Calu3 (cell line): ENCODE measurements at regions not wholly inside any gene's neighbourhood (a gene's known extent, or its start where the extent isn't known, plus 50 kb on each side); places are given as distances from the start of the nearest gene placed in this dataset.
"Not testable (repeated sequence)": the region's sequence is repeated elsewhere in the genome, so short reads cannot be mapped to it uniquely, and the experiment has no call there.

Experiments used
- BruUV-seq: library from RNA; stranded (reverse); fragments of 400-500 nt; replicated peaks from 2 replicates; lab custom pipeline; 2021; lab: Mats Ljungman, UMichigan
- CTCF ChIA-PET: fragments of 300-600 bp; sonication (Branson Sonifier 250); formaldehyde crosslinking; loops from one replicate; lab custom pipeline; 2022; ENCODE audit warnings: antibody characterized with exemption; lab: Charles Lee
- DNase-seq: peaks from one replicate; pipeline ENCODE4 v3.0.0; 2022
- H3K27ac Mint-ChIP-seq: one replicate; pipeline ENCODE4 v1.8.0; 2022; ENCODE audit warnings: mixed read lengths; ENCODE audit not compliant: unreplicated experiment
- H3K27me3 Mint-ChIP-seq: one replicate; pipeline ENCODE4 v1.8.0; 2022; ENCODE audit warnings: mixed read lengths; ENCODE audit not compliant: unreplicated experiment
- H3K36me3 Mint-ChIP-seq: one replicate; pipeline ENCODE4 v1.8.0; 2022; ENCODE audit warnings: mild to moderate bottlenecking, moderate library complexity, mixed read lengths; ENCODE audit not compliant: insufficient read depth, unreplicated experiment
- H3K4me1 Mint-ChIP-seq: one replicate; pipeline ENCODE4 v1.8.0; 2022; ENCODE audit warnings: mild to moderate bottlenecking, low read depth, mixed read lengths; ENCODE audit not compliant: unreplicated experiment
- H3K4me3 Mint-ChIP-seq: one replicate; pipeline ENCODE4 v1.8.0; 2022; ENCODE audit warnings: mild to moderate bottlenecking, low read depth, moderate library complexity, mixed read lengths; ENCODE audit not compliant: unreplicated experiment
- H3K9me3 Mint-ChIP-seq: one replicate; pipeline ENCODE4 v1.8.0; 2022; ENCODE audit warnings: low read depth, mixed read lengths; ENCODE audit not compliant: unreplicated experiment
- CTCF ChIP-seq: fragments of 200-600 bp; IDR thresholded peaks from one replicate; pipeline ENCODE4 v1.8.0; 2022; ENCODE audit warnings: antibody characterized with exemption; ENCODE audit not compliant: unreplicated experiment
- intact Hi-C: fragments of 100-400 bp; cut with micrococcal nuclease; formaldehyde crosslinking; loops from one replicate; pipeline ENCODE4 v1.10.0; 2022; ENCODE audit not compliant: unreplicated experiment

GRCh38 chr10:123221418-123221817 is 67.2 kb downstream of the BUB3 start:
- no peaks in the 10 kb centered on the region for H3K4me1 Mint-ChIP-seq
- H3K36me3 Mint-ChIP-seq: no peaks in the 10 kb centered on the region
- H3K4me3 Mint-ChIP-seq: no peak overlapping the region
- H3K9me3 Mint-ChIP-seq: no peaks in the 10 kb centered on the region
- H3K27me3 Mint-ChIP-seq: no peaks in the 10 kb centered on the region
- intact Hi-C loops: no loop called here
- H3K27ac Mint-ChIP-seq: no peak overlapping the region
- no TSS peak for BruUV-seq
- TF ChIP-seq CTCF: no peak
- DNase-seq: no peak
- CTCF ChIA-PET: no interaction called here

- CTCF ChIA-PET: no interaction called here
These were observed 68.6 kb downstream of the BUB3 start for GRCh38 chr10:123222832-123223231.

GRCh38 chr10:123227706-123228105 is 73.5 kb downstream of the BUB3 start:
- Mint-ChIP-seq H3K27ac (no peak overlapping the region), H3K27me3 (no peaks in the 10 kb centered on the region), H3K9me3 (no peaks in the 10 kb centered on the region), H3K4me3 (no peak overlapping the region), H3K4me1 (no peaks in the 10 kb centered on the region), H3K36me3 (no peaks in the 10 kb centered on the region)
- DNase-seq: no peak
- CTCF ChIA-PET: no interaction called here
- TF ChIP-seq CTCF: no peak
- intact Hi-C loops: no loop called here
- BruUV-seq: no TSS peak

More at GRCh38 chr10:123222832-123223231, 68.6 kb downstream of the BUB3 start:
- intact Hi-C loops: no loop called here
- BruUV-seq: no TSS peak
- Mint-ChIP-seq H3K9me3 (no peaks in the 10 kb centered on the region), H3K27ac (no peak overlapping the region), H3K4me3 (no peak overlapping the region), H3K36me3 (no peaks in the 10 kb centered on the region), H3K27me3 (no peaks in the 10 kb centered on the region), H3K4me1 (no peaks in the 10 kb centered on the region)
- DNase-seq: no peak
- no peak for TF ChIP-seq CTCF

- no peak for DNase-seq
- Mint-ChIP-seq H3K4me3 (no peak overlapping the region), H3K4me1 (no peaks in the 10 kb centered on the region), H3K9me3 (peaks cover 4% of the 10 kb centered on the region), H3K36me3 (no peaks in the 10 kb centered on the region), H3K27ac (no peak overlapping the region), H3K27me3 (no peaks in the 10 kb centered on the region)
- CTCF ChIA-PET: no interaction called here
- BruUV-seq: no TSS peak
- TF ChIP-seq CTCF: no peak
- intact Hi-C loops: no loop called here
These were observed 75.9 kb downstream of the BUB3 start for GRCh38 chr10:123229927-123230630.

- H3K27ac Mint-ChIP-seq, DNase-seq, intact Hi-C loops, BruUV-seq, H3K9me3 Mint-ChIP-seq, H3K4me3 Mint-ChIP-seq, H3K27me3 Mint-ChIP-seq, H3K36me3 Mint-ChIP-seq, H3K4me1 Mint-ChIP-seq: not testable (repeated sequence)
- CTCF ChIA-PET: interaction anchor here (0.6 kb wide), 1 partner anchor 147 kb away, joined by 9 read pairs; no protein-coding TSS in a partner anchor
These were observed 78.7 kb downstream of the BUB3 start for GRCh38 chr10:123232879-123233278.

GRCh38 chr10:123235014-123235413 is 80.8 kb downstream of the BUB3 start:
- BruUV-seq, H3K4me1 Mint-ChIP-seq, H3K27ac Mint-ChIP-seq, CTCF ChIA-PET, H3K36me3 Mint-ChIP-seq, H3K4me3 Mint-ChIP-seq, intact Hi-C loops, DNase-seq, H3K9me3 Mint-ChIP-seq: not testable (repeated sequence)
- peaks cover 15% of the 10 kb centered on the region for H3K27me3 Mint-ChIP-seq
